HL-60 (cell line): ENCODE measurements at regions not wholly inside any gene's neighbourhood (a gene's known extent, or its start where the extent isn't known, plus 50 kb on each side); places are given as distances from the start of the nearest gene placed in this dataset.

ENCODE experiments used
- DNase-seq, 2 experiments: peaks; one replicate each; pipeline ENCODE4 v3.0.0-alpha.2; 2010 to 2020; ENCODE audit warnings: low read depth in 1 of 2, low spot score in 1 of 2
- H3K27ac ChIP-seq: fragments of 250-450 bp; sonication (Bioruptor Pico); replicated peaks from 2 replicates; pipeline ENCODE4 v1.5.1; 2020; ENCODE audit warnings: mild to moderate bottlenecking, moderate library complexity
- H3K27me3 ChIP-seq: fragments of 250-450 bp; sonication (Bioruptor Pico); 2 replicates; pipeline ENCODE4 v1.5.1; 2021; ENCODE audit warnings: mild to moderate bottlenecking, moderate library complexity; ENCODE audit not compliant: insufficient read depth, poor library complexity, severe bottlenecking
- H3K4me3 ChIP-seq: replicated peaks from 2 replicates; pipeline ENCODE4 v1.5.1; 2011; ENCODE audit warnings: mild to moderate bottlenecking, control low read depth, low read length; ENCODE audit not compliant: insufficient read depth
- GABPA ChIP-seq: IDR thresholded peaks from 2 replicates; pipeline ENCODE4 v1.6.1; 2012; ENCODE audit warnings: low read depth
- POLR2AphosphoS5 ChIP-seq: IDR thresholded peaks from 2 replicates; pipeline ENCODE4 v1.6.1; 2012; ENCODE audit warnings: low read depth
- SPI1 ChIP-seq: IDR thresholded peaks from 2 replicates; pipeline ENCODE4 v1.6.1; 2012; ENCODE audit warnings: low read depth, mild to moderate bottlenecking, borderline replicate concordance
- TF ChIP-seq, protein P1 (sequence below): IDR thresholded peaks from 2 replicates; pipeline ENCODE4 v1.6.1; 2012; ENCODE audit warnings: low read depth; ENCODE audit not compliant: insufficient replicate concordance
- TF ChIP-seq, protein P2 (sequence below): IDR thresholded peaks from one replicate; pipeline ENCODE4 v1.5.1; 2011; ENCODE audit warnings: low read length, control low read depth, inconsistent platforms; ENCODE audit not compliant: insufficient read depth

DNA sequence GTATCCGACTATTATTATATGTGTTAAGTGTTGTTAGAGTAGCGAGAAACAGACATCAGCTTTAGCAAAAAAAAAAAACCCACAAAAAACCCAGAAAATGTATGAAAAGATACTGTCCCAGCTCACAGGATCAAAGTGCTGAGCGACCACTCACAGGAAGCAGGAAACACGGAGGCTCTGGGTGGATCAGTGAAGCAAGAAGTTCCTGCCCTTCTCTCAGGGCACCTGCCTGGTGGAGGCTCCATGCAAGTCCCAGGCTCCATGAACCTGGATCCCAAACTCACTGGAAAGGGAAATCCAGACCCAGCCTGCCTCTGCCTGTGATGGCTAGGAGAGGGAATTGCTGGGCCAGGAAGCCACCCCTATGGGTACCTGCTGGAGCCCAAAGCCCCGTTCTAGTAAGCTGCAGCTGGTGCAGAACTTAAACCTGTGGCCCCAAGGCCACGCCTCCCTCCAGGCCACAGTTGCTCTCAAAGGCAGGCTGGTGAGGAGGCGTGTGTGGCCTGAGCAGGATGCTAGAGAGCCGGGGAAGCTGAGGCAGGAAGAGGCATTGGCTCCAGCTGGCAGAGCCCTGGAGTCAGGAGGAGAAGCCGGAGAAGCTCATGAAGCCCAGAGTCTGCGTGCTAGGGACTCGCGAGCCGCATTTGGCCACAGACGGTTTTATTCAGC, 63.5 kb upstream of the TAF1B start:
- H3K4me3 ChIP-seq: no peak overlapping the region
- TF ChIP-seq, protein P1, sequence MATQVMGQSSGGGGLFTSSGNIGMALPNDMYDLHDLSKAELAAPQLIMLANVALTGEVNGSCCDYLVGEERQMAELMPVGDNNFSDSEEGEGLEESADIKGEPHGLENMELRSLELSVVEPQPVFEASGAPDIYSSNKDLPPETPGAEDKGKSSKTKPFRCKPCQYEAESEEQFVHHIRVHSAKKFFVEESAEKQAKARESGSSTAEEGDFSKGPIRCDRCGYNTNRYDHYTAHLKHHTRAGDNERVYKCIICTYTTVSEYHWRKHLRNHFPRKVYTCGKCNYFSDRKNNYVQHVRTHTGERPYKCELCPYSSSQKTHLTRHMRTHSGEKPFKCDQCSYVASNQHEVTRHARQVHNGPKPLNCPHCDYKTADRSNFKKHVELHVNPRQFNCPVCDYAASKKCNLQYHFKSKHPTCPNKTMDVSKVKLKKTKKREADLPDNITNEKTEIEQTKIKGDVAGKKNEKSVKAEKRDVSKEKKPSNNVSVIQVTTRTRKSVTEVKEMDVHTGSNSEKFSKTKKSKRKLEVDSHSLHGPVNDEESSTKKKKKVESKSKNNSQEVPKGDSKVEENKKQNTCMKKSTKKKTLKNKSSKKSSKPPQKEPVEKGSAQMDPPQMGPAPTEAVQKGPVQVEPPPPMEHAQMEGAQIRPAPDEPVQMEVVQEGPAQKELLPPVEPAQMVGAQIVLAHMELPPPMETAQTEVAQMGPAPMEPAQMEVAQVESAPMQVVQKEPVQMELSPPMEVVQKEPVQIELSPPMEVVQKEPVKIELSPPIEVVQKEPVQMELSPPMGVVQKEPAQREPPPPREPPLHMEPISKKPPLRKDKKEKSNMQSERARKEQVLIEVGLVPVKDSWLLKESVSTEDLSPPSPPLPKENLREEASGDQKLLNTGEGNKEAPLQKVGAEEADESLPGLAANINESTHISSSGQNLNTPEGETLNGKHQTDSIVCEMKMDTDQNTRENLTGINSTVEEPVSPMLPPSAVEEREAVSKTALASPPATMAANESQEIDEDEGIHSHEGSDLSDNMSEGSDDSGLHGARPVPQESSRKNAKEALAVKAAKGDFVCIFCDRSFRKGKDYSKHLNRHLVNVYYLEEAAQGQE: no peak
- TF ChIP-seq SPI1 (no peak), POLR2AphosphoS5 (no peak), GABPA (no peak)
- TF ChIP-seq, protein P2, sequence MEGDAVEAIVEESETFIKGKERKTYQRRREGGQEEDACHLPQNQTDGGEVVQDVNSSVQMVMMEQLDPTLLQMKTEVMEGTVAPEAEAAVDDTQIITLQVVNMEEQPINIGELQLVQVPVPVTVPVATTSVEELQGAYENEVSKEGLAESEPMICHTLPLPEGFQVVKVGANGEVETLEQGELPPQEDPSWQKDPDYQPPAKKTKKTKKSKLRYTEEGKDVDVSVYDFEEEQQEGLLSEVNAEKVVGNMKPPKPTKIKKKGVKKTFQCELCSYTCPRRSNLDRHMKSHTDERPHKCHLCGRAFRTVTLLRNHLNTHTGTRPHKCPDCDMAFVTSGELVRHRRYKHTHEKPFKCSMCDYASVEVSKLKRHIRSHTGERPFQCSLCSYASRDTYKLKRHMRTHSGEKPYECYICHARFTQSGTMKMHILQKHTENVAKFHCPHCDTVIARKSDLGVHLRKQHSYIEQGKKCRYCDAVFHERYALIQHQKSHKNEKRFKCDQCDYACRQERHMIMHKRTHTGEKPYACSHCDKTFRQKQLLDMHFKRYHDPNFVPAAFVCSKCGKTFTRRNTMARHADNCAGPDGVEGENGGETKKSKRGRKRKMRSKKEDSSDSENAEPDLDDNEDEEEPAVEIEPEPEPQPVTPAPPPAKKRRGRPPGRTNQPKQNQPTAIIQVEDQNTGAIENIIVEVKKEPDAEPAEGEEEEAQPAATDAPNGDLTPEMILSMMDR: no peak
- H3K27me3 ChIP-seq: peaks cover 6% of the 10 kb centered on the region
- DNase-seq: no peak
- H3K27ac ChIP-seq: no peak overlapping the region

DNA sequence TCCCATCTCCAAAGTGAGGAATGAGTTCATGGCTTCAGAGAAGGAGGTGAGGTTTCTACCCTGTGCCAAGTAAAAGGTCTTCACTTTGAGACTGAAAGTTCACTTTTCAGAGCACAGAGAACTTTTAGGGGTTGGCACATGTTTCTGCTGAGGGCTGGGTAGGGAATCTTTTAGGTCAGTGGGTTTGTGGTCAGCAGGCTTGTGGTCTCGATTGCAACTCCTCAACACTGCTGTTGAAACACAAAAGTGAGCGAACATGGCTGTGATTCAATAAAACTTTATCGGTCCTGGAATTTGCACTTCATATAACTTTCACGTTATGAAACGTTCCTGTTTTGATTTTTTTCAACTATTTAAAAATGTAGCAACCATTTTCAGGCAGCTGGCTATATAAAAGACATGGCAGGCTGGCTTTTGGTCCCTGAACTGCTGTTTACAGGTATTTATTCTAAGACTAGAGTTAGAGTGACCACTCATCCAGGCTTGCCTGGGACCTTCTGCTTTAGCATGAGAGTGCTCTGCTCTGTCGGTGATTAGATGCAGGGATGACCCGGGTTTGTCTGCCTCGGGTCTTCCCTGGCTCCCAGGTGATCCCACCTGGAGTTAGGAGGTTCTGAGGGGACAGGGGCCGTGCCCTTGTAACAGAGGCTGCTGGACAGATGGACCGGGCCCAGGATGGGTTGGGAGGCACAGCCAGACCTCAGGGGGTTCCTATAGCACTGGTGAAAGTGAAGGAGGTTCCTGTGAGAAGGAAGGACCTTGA, 62.7 kb upstream of the TAF1B start:
- H3K27ac ChIP-seq: no peak overlapping the region
- peak in 1 of 2 experiments; percentile 29 for DNase-seq
- H3K27me3 ChIP-seq: peaks cover 10% of the 10 kb centered on the region
- no peak for TF ChIP-seq POLR2AphosphoS5
- no peak for TF ChIP-seq SPI1
- TF ChIP-seq, protein P2: no peak
- no peak for TF ChIP-seq GABPA
- TF ChIP-seq, protein P1: no peak
- no peak overlapping the region for H3K4me3 ChIP-seq

DNA sequence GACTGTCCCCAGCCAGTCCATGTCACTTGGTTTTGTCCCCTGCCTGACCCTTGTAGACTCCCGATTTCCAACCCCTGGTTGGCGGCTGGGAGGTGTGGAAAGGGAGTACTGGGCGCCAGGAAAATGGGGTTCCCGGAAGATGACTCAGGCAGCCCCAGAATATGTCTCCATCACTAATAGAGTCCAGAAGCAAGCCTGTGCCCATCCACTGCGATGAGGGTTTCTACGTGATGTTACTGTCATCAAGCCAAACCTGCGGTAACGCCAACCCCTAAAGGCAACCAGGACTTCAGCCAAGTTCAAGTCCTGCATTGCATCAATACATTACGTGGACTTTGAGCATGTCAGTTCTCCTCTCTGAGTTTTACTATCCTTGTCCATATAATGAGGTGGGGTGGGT, 62.0 kb upstream of the TAF1B start:
- H3K27ac ChIP-seq: no peak overlapping the region
- DNase-seq: no peak
- H3K27me3 ChIP-seq: peaks cover 10% of the 10 kb centered on the region
- TF ChIP-seq POLR2AphosphoS5: no peak
- TF ChIP-seq, protein P2: no peak
- TF ChIP-seq GABPA: no peak
- TF ChIP-seq, protein P1: no peak
- TF ChIP-seq SPI1: no peak
- H3K4me3 ChIP-seq: no peak overlapping the region
